ENCODE measurements at regions not wholly inside any gene's neighbourhood (a gene's known extent, or its start where the extent isn't known, plus 50 kb on each side); places are given as distances from the start of the nearest gene placed in this dataset.

- TF ChIP-seq POLR2A (IDR thresholded peaks at IDR 0.05): no peak
- TF ChIP-seq, protein P1, sequence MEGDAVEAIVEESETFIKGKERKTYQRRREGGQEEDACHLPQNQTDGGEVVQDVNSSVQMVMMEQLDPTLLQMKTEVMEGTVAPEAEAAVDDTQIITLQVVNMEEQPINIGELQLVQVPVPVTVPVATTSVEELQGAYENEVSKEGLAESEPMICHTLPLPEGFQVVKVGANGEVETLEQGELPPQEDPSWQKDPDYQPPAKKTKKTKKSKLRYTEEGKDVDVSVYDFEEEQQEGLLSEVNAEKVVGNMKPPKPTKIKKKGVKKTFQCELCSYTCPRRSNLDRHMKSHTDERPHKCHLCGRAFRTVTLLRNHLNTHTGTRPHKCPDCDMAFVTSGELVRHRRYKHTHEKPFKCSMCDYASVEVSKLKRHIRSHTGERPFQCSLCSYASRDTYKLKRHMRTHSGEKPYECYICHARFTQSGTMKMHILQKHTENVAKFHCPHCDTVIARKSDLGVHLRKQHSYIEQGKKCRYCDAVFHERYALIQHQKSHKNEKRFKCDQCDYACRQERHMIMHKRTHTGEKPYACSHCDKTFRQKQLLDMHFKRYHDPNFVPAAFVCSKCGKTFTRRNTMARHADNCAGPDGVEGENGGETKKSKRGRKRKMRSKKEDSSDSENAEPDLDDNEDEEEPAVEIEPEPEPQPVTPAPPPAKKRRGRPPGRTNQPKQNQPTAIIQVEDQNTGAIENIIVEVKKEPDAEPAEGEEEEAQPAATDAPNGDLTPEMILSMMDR (IDR thresholded peaks at IDR 0.05): no peak
- TF ChIP-seq POLR2AphosphoS5 (IDR thresholded peaks at IDR 0.05): no peak
These were observed 287.4 kb upstream of the SEMA3C start for GRCh38 chr7:81206217-81206616.

Data from suprapubic skin (tissue), 4 donors.